OCI-M2 (cell line): ENCODE measurements at regions not wholly inside any gene's neighbourhood (a gene's known extent, or its start where the extent isn't known, plus 50 kb on each side); places are given as distances from the start of the nearest gene placed in this dataset.
A peak's percentile ranks its signal among the peaks of the same experiment; 100 is the strongest.

Experiments used
- DNase-seq: peaks from one replicate; lab custom pipeline; 2025; ENCODE audit not compliant: unreplicated experiment; lab: John Stamatoyannopoulos, UW

DNA sequence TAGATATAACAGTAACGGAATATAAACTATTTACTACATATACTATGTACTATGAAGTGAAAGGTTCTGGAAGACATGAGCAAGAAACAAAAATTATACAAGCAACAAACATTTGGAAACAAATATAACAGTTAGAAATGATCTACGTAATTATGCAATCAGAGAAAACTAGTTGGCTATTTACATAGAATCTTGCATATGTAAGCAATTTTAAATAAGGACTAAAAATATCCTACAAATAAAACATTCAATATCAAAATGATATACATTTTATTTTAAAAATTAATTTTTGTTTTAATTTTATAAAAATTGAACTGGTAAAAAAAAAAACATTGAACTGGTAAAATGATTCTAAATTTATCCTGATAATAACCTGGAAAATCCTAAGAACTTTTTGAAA is 642.5 kb upstream of the PCDH10 start:
- DNase-seq: no peak

DNA sequence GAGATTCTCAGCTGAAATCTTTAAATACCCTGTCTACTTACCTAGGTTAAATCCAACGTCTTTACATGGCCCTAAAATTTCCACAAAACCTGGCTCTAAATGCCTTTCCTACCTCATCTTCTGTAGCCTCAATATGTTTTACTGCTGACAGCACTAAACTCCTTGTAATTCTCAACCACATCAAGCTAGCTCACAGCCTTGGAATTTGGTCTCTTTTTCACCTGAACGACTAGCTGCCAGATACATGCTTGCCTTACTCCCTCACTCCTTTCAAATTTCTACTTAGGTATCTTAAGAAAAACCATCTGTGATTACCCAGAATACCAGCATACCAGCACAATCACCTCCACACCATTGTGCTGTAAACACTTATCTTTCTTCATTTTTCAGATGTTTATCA is 635.6 kb upstream of the PCDH10 start:
- DNase-seq: no peak

DNA sequence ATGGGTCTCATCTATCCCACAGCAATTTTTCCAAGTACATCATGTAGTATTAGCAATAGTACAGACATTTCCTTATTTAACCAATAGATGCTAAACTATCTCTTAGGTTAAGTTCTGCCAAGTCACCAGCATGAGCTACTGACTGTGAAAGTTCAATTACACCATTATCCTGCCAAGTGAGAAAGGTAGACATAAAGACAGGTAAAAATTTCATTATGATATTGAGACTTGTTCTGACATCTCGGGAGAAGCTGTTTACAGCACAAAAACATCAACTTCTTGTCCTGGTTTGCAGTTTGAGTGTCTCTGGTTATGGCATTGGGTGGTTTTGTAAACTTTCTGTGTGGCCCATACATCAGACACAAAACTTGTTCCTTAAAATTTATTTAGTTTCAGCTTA is 622.4 kb upstream of the PCDH10 start:
- no peak for DNase-seq

DNA sequence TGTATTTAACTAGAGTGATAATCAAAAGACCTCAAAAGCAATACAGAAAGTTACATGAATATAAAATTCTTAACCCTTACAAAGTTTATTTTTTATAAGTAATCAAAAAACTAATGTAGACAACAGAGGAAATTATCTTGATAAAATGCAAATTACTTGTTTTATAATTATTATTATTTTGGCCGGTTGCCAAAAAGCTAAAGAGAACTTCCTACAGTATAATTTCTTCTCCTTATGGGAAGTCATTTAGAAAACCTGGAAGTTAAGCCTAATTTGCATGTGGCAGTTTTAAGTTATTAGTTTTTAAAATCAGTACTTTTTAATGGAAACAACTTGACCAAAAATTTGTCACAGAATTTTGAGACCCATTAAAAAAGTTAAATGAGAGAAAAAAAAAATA is 621.3 kb upstream of the PCDH10 start:
- DNase-seq: no peak

DNA sequence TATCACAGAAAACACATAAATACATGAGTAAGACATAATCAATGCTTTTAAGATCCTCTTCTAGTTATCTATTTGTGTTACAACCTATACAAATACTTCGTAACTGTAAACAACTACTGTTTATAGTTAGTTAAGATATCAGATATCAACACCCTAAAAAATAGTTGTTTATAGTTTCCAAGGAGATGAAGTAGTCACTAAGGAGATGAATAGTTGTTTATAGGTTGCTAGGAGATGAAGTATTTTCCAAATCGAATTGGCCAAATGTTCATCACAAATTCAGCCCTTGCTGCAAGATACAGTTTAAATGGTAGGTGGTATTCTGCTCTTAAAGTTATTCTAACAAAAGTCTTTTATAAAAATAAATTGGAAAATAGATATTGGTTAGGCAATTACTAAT is 618.2 kb upstream of the PCDH10 start:
- DNase-seq: no peak

DNA sequence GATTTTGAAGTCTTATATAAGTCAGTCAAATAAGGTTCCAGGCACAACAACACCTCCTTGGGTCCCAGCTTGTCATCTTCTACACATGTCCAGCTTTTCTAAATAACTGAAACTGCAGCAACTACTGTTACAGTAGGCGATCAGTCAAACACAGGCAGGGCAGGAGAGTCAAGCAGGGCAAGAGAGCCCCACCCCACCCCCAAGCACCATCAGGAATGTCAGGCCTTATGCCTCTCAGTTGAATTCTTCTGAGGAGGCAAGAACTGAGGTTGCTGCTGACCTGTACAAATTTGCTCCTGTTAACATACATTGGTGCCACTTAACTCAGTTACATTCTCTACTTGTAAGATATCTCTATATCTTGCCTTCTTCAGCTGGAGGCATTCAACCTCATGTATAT is 608.8 kb upstream of the PCDH10 start:
- DNase-seq: no peak

DNA sequence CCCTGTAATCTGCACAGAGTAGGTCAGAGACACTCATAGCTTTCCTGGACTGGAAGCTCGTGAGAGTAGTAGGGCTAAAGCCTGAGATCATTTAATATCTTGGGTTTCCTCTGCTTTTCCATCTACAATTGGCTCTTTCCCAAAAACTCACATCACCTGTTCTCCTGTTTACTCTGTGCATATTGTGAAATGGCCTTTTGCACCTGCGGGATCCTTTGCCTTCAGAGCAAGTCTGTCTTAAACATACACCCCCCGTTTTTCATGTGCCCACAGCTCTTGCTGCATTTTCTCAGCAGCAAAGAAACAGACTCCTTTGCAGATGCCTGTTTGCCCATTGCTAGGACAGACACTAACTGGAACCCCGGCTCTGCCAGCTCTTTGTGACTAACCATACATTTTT is 608.3 kb upstream of the PCDH10 start:
- no peak for DNase-seq

DNA sequence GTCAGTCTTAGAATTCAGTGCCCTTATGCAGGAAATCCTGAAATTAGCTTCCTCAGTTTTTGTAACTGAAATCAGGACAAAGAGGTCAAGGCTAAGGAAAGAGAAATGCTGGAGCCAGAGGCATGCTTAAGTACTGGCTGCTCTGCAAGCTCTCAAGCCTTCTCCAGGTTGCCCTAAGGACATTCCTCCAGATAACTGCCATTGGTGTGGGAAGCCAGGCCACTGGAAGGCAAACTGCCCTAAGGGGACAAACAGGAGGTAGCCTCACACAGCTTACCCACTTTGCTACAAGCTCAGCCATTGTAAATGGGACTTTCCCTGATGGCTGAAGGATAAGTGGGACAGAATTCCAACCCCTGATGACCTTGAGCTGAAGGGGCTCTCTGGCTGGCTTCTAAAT is 606.9 kb upstream of the PCDH10 start:
- DNase-seq: no peak

DNA sequence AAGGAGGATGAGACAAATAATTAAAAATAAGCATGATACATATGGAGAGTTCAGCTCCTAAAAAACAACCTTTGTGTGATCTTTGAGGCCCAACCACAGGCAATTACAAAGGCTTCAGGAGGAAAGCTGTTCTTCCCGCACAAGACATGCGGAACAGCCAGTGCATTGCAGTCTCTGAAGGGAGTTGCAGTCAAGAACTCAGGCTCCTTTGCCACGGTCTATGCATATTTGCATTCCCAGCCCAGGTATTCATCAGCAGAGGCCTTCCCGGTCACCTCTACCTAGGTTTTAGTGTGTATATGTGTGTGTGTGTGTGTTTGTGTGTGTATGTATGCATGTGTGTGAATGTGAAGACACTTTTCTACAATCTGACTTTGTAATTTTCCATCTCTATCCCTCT is 600.6 kb upstream of the PCDH10 start:
- DNase-seq: no peak

DNA sequence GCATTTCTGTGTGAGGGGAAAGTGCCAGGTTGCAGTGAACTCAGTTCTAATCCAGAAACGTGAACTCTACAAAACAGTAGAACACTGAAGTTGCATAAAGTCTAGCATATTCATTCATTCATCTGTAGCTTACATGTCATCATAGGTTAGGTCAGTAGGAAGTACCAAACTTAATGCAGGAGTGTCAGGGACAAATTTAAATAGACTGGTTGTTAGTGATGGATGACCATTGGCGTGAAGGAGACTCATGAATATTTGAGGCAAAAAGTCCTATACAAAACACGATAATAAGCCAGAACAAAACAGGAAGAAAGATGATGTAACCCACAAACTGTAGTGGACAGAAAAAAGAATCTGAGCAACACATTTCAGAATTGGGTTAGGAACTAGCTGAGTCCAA is 592.8 kb upstream of the PCDH10 start:
- DNase-seq: no peak

DNA sequence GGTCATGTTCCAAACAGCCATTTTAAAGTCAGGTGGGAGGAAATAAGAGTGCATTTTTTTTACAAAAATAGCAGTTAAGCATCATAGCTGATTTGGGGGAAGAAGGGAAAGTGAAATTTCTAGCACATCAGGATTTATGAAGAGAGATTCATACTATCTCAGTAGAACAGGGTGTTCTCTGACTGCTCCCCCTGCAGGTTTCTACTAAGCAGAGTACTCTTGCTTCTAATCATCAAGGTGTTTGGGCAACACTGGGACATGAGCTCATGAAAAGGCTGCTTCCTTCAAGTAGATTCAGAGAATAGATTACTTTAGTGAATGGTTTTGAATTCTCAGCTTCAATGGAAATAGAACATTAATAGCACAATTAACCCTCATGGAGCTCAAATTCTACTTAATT is 591.4 kb upstream of the PCDH10 start:
- no peak for DNase-seq

DNA sequence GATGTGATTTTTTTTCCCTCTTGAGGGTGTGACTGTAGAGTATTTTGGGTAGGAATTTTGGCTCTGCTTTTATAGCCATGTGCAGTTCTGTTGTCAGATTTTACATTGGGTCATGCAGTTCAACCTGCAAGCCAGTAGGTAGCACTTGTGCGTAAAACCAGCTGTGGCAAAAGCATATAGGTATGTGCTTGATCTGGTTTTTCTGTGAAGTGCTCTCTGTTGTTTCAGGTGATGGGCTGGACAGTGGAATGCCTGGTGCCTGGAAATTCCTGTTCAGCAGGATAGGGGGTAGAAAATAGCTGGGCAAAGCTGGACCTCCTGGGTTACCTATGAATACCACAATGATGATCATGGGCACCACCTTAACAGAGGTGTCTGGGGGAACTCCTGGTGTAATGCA is 584.2 kb upstream of the PCDH10 start:
- no peak for DNase-seq

DNA sequence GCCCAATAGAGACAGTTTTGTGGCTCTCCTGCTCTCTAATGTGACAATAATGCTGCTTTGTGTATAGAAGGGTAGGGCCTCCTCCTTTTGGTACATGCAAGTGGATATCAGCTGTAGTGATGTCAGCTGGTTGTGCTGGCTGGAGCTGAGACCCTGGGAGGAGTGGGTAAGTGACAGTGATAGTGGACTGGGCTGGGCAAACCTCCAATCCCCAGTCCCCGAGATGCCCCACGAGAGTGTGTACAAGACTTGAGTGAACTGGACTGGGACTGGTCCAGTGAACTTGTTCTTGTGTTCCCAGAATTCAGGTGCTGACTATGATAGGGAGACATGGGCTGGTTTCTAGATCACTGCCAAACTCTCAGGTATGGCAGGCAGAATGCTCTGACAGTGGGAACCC is 583.6 kb upstream of the PCDH10 start:
- no peak for DNase-seq

DNA sequence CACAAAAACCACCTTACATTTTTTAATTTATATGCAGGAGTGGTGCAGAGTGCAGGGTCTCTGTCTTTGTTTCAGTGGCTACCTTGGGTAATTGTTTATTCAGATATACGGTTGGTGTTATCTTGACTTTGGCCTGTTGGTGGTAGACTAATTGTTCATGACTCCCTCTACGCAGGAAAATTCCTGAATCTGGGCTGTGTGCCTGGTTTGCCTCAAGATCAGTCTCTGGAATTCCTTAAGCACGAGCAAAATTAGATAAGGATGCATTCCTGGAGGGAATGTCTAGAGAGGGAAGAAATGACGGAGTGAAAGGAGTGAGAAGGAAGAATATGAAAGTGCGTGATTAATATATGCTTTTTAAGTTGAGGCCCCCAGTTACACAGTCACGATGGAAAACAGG is 576.9 kb upstream of the PCDH10 start:
- DNase-seq: no peak

DNA sequence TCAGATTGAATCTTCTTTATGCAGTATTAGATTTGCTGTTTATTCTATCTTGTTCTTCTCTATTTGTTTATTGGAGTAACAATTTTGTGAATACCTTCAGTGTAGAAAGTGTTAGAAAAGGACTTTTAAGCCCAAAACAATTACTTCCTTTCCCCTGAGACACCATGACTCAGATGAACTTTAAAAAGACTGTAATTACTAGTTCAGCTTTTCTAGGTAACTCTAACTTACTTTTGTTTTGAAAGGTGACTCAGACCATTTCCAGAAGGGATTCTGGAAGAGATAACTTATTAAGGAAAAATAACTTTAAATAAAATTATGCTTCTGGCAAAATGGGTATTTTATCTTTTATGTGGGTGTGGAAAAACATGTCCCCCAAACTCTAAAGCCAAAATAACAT is 561.5 kb upstream of the PCDH10 start:
- no peak for DNase-seq

DNA sequence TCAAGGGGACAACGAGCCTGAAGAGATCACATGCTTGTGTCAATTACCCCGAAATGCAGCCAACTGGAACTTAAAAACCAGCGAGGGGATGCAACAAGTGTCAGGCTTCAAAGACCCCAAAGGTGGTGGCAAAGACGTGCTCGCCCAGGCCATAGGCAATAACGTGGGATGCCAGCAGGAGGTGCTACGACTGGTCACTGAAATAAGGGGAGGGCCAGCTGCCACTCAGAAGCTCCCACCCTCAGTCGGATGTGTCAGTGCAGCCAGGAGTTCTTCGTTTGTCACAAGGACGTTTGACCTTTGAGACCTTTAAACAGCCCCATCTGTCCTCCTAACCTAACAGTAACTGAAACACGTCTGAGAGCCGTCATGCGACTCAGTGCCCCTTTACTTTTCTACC is 556.8 kb upstream of the PCDH10 start:
- no peak for DNase-seq

DNA sequence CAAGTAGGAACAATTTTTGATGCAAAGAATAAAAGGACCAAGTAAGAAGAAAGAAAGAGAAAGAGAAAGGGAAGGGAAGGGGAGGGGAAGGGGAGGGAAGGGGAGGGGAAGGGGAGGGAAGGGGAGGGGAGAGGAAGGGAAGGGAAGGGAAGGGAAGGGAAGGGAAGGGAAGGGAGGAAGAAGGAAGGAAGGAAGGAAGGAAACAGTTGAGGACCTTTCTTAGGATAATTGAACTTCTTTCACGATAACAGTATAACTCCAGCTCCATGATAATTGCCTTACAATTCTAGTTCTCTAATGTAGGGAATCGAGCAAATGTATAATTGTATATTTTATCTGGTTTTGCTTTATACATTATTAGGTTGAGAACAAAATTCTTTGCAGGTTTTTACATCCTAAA is 556.2 kb upstream of the PCDH10 start:
- no peak for DNase-seq

DNA sequence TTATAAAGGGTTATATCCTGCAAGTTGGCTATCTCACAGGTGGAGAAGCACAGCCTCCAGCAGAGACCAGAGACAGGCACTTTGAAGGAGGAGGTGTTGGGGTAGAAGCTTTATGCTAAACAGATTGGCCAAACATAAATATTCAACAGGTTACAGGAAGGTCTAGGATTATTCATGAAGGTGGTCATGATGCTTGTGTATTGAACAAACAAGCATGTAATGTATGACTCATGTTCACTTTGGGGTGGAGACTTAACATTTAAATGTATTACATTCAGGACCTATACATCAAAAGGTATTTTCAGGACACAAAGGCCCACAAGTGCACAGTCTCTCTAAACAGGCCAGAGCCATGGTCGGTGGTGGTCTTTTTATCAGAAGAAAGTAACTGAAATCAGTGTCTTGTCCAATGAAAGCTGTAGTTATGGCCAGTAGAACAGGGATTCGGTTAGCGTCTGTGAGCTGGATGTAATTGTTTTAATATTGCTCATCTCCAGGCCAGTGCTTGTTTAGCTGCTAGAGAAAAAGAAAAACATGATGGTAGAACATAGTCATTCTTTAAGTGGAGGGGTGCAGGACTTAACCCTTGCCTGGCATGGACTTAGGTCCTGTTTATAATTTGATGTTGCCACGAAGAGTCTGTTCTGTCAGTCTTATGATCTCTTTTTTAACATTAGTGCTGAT is 555.2 kb upstream of the PCDH10 start:
- no peak for DNase-seq

DNA sequence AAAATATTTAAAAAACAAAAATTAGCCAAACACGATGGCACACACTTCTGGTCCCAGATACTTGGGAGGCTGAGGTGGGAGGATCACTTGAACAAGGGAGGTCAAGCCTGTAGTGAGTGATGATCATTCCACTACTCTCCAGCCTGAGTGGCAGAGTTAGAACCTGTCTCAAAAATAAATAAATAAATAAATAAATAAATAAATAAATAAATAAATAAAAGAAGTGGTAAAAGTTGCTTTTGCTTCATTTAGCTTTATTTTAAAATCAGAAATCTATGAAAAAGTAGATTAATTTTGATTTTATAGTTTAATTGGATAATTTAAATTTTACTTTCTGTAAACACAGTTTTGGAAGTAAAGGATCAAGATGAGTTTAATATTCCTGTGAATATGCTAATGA is 552.9 kb upstream of the PCDH10 start:
- no peak for DNase-seq

DNA sequence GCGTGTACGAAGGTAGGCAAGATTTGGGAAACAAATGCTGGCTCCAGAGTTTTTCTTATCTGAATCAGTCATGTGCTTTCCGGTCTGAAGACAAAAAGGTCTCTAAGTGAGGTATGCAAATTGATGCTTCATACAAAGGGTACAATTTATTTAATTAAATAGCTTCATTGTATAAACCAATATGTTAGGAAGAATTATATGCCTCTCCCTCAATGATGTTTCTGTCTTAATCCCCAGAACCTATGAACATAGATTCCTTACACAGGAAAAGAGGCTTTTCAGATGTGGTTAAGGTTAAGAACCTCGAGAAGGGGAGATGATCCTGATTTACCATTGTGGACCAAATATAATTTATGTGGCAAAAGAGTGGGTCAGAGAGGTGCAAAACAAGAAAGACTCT is 543.5 kb upstream of the PCDH10 start:
- DNase-seq: no peak

DNA sequence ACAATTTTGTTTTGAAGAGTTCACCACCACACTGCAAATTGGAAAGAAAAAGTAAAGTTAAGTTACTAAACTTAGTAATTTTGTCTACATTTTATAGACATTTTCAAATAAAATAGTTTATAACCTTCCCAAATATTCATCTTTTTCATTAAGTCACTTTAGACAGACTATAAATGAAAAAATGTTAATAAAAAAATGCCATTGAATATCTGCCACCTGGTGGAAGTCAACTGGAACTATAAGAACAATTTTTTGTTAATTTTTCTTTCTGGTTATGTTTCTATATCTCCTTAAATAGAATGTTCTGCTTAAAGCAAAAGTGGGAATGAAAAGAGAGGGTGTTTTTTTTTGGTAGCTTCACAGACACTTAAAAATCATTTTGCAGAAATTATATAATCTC is 534.4 kb upstream of the PCDH10 start:
- no peak for DNase-seq

DNA sequence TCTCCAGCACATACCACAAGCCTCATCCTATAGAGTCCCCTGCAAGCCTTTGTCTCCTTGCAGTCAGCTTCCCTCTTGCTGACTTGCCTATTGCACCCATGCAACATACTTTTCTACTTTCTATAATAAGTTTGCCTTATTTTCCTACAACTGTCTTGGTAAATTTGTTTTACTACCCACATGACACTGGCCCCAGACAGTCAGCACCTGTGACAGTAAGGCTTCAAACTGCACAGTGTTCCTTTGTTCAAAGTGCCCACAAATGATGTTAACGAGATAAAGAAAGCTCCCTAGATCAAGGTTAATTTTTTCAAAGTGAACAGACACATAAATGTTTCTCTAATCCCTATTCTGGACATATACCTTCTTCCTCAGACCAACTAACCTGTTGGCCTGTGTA is 529.1 kb upstream of the PCDH10 start:
- no peak for DNase-seq

DNA sequence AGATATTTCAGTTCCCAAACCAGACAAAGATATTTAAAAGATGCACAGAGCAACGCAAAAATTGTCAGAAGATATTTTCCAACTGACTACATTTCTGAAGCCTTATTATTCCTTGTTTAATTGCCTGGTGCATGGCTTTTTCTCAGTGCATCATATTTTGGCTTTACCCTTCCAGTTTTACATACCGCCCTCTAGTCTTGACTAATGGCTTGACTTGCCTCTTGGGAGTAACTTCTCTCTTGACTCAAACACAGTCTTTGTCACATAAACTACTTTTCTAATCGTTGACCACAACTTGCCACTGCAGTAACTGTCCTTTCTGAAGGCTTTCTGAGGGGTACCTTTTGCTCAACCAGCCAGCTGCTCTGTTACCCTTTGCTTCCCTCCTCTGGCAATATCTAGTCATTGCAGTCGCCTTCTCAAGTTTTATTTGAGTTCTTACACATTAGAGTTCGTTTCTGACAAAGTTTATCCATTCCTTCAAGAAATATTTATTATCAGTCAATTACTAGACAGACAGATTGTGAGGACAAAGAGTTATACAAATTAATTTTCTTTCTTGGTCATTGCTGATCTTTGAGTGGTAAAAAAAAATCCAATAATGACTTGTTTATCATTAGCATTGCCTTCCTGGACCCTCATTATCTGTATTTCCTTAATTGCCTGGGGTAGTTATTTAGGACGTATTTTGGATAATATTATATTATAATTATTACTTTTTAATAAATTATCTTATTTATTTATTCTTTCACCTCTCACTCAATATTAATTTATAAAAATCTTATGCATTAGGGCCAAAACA is 506.9 kb upstream of the PCDH10 start:
- peak; percentile 38 for DNase-seq
